GM21825 (cell line): ENCODE measurements at regions not wholly inside any gene's neighbourhood (a gene's known extent, or its start where the extent isn't known, plus 50 kb on each side); places are given as distances from the start of the nearest gene placed in this dataset.

ENCODE experiments used
- ATAC-seq: cut with Tn5 transposase; IDR thresholded peaks from one replicate; pipeline ENCODE4 v1.9.1; 2021; ENCODE audit warnings: mild to moderate bottlenecking, moderate library complexity; ENCODE audit not compliant: unreplicated experiment

DNA sequence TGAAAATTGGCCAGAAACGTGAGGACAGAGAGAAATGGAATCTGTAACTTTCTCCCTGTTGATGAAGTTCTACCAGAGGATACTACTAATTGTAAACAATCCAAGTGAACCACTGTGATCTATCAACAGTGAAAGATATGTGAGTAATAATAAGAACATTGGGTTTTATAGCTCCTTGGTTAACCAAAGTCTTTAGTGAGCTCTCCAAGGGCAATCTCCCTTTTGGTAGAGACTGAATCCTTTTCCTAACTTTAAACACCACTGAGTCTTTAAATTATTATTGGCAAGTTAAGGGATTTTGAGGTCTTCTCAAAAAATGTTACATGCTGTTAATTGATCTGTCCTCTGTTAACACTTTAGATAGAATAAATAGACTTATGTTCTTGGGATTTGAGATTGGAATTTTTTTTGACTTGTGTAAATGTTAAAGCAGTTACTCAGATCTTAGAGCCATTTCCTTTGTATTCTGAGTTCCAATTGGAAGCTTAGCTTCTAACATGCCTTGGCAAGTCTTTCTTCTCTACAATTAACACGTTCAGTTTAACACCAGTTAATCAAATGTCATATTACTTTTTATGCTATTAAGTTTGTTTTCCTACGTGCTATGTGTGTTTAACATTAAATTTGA is 338.2 kb upstream of the DDHD1 start:
- ATAC-seq = no peak

- no peak for ATAC-seq
Measured at GRCh38 chr14:53478174-53478573, 325.1 kb upstream of the DDHD1 start.

GRCh38 chr14:53473480-53473879 is 320.4 kb upstream of the DDHD1 start:
- no peak for ATAC-seq

DNA sequence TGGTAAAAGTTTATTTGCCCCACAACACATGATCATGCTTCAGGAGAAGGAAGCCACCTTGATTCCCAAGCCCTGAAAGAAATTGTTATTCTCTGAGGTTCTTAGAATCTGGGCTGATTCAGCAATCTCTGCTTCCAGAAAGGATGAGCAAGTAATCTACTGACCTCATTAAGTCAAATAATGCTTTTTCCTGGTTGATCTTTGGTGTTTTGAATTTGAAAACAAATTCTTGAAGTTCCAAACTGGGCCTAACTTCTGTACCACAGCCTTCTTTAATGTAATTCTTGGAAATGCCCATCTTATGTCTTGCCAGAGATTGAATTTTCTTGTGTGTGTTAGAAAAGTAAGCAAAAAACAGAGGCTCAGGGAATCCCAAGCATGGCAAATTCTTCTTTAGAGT is 319.2 kb upstream of the DDHD1 start:
- no peak for ATAC-seq

- no peak for ATAC-seq
Measured at GRCh38 chr14:53470351-53471043, 317.4 kb upstream of the DDHD1 start.

DNA sequence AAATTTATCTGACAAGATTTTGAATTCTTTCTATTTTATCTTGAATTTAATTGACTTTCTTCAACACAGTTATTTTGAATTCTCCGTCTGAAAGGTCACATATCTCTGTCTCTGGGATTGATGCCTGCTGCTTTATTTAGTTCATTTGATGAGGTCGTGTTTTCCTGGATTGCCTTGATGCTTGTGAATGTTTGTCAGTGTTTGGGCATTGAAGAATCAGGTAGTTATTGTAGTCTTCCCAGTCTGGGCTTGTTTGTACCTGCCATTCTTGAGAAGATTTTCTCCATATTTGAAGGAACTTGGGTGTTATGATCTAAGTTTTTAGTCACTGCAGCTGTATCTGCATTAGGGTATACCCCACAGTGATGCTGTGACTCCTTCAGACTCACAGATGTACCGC is 315.8 kb upstream of the DDHD1 start:
- ATAC-seq = no peak

- no peak for ATAC-seq
Measured at GRCh38 chr14:53464376-53464775, 311.3 kb upstream of the DDHD1 start.

GRCh38 chr14:53462931-53463778 is 310.0 kb upstream of the DDHD1 start:
- no peak for ATAC-seq

GRCh38 chr14:53461858-53462257 is 308.7 kb upstream of the DDHD1 start:
- no peak for ATAC-seq

GRCh38 chr14:53460544-53460943 is 307.4 kb upstream of the DDHD1 start:
- no peak for ATAC-seq

GRCh38 chr14:53458368-53458814 is 305.3 kb upstream of the DDHD1 start:
- no peak for ATAC-seq

DNA sequence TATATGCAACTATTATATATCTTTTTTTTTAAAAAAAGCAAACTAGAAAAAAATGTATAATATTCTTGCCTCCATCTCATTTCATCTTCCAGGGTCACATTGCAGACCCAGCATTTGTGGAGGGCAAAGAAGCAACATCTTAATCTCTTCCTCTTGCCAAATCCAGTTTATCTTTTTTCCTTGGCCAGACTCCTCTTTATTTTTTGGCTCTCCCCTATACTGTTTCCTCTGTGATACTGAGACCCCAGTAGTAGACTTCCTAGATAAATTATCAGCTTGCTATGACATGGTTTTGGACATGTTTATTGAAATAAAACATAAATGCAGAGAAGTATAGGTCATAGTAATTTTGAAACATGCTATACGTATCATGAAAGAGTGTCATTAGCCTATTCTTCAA is 303.8 kb upstream of the DDHD1 start:
- no peak for ATAC-seq

DNA sequence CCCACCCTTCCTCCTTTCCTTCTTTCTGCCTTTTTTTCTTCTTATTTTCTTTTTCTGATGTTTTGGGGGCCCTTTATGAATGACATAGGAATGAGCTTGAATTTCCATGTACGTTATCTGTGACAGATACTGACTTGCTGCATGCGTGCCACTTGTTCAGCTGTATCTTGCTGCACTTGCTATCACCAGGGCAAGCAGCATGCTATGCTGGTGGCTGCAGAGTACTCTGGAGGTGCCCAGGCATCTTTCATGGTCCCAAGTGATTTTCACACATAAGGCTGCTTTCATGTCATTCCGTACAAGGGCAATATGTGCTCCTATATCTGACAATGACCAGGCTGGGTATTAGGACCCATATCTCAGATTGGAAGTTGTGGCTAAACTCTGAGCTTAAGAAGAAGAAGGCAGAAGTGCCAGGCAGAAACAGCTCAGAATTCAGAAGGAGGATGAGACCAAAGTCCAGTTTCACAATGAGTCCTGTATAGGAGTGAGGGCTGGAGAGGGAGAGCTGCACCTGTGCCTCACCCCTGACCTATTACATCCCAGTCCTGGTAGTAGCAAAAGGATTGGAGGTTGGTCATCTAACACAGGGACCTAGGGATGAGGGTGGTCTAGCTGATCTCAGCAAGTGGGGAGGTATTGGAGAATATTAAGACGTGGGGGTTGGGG is 299.0 kb upstream of the DDHD1 start:
- ATAC-seq = no peak

DNA sequence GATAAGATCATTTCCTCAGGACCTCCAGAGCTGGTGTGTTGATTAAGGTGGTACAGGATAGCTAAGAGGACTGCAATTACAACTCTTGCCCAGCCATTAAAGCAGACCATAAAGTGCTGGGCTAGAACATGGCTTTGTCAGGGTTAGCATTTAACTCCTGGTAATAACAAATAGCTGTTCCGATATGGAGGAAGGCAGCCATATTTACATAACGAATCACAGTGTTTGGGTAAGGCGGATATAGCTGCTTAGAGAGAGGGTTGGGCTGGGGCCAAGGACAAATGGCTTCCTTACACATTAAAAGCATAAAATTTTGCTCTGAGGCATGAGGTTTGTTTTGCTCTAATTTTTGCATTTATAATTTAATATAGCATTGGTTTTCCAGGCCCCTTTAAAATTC is 297.7 kb upstream of the DDHD1 start:
- no peak for ATAC-seq

- ATAC-seq = no peak
Measured at GRCh38 chr14:53448682-53449081, 295.6 kb upstream of the DDHD1 start.

GRCh38 chr14:53444677-53445312 is 291.7 kb upstream of the DDHD1 start:
- ATAC-seq = no peak

GRCh38 chr14:53441789-53442188 is 288.7 kb upstream of the DDHD1 start:
- ATAC-seq = no peak

DNA sequence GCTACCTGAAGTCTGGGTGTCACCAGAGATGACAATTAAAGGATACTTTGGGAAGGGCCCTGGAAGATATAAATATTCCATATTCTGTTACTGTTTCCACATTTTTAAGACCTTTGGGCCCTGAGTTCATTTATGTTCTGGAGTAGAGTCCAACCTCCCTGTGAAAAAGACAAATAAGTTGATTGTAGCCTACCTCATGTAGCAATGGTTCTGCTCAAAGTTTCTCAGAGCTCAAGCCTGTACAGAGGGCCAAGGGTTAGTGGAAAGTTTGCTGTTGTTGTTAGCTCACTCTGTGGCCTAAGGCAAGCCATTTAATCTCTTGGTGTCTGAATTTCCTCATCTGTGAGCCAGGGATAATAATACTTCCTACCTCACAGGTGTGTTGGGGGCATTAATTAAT is 284.7 kb upstream of the DDHD1 start:
- no peak for ATAC-seq

DNA sequence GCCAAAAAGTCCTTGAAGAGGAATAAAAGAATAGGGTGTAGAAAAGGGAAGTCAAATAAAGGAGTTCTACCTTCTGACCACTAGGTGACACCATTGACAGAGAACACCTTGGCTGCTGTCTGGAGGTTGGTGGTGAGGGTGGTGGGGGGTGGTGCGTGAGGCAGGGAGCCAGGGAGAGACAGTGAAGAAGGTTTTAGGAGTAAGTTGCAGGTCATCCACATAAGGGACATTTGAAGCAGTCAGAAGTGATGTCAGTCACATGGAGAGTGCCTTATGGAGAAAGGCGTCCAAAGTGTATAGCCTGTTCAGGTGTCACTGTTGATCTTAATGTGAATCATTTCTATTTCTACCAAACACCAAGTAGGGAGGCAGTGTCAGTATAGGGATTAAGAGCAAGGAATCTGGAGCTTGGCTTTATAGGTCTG is 279.3 kb upstream of the DDHD1 start:
- no peak for ATAC-seq

GRCh38 chr14:53430870-53431269 is 277.7 kb upstream of the DDHD1 start:
- no peak for ATAC-seq
